HepG2 (cell line): ENCODE measurements at regions not wholly inside any gene's neighbourhood (a gene's known extent, or its start where the extent isn't known, plus 50 kb on each side); places are given as distances from the start of the nearest gene placed in this dataset.
"Not testable (repeated sequence)": the region's sequence is repeated elsewhere in the genome, so short reads cannot be mapped to it uniquely, and the experiment has no call there.

Experiments used
- ATAC-seq: fragments of 200-7000 bp; cut with Tn5 transposase; 3 replicates; pipeline ENCODE4 v1.9.1; 2020; ENCODE audit warnings: mild to moderate bottlenecking, moderate library complexity
- BruUV-seq: library from RNA; stranded (reverse); fragments of 400-500 nt; replicated peaks from 2 replicates; lab custom pipeline; 2021; lab: Mats Ljungman, UMichigan
- CTCF ChIA-PET: fragments of 300-600 bp; formaldehyde crosslinking; extraction: SDS; loops from one replicate; lab custom pipeline; 2021; ENCODE audit warnings: low total read pairs, inconsistent platforms, low intra/inter-chr PET ratio; lab: Yijun Ruan, JAX
- POLR2A ChIA-PET: fragments of 350-600 bp; sonication (Branson Sonifier 250); formaldehyde crosslinking; loops from one replicate; lab custom pipeline; 2020; ENCODE audit warnings: antibody characterized with exemption, inconsistent platforms; lab: Yijun Ruan, JAX
- DNase-seq: peaks from one replicate; pipeline ENCODE4 v3.0.0-alpha.2; 2015; ENCODE audit warnings: low spot score
- FAIRE-seq: peaks from 3 replicates; lab custom pipeline; 2011; peaks lifted over from hg19 to GRCh38; lab: Jason Lieb, UNC
- H2AFZ ChIP-seq: one replicate; pipeline ENCODE4 v1.6.1; 2011; ENCODE audit warnings: low read length, inconsistent platforms
- H3K27ac ChIP-seq: fragments of 300-600 bp; 3 replicates; pipeline ENCODE4 v1.8.0; 2011; ENCODE audit warnings: mixed run types, mild to moderate bottlenecking, mixed read lengths, low read length, inconsistent platforms; ENCODE audit not compliant: insufficient read depth; ENCODE audit errors: extremely low read length
- H3K27me3 ChIP-seq, 2 experiments: fragments of 200-600 bp in 1 of 2; 2 replicates in 1 of 2; 3 replicates in 1 of 2; pipeline versions ENCODE4 v1.6.0 to v1.8.0; 2011; ENCODE audit warnings: low read length in 2 of 2, mild to moderate bottlenecking in 2 of 2, moderate library complexity in 2 of 2, inconsistent platforms in 1 of 2; ENCODE audit not compliant: insufficient read depth in 2 of 2, control insufficient read depth in 1 of 2
- H3K36me3 ChIP-seq, 2 experiments: fragments of 200-600 bp in 1 of 2; replicated peaks in 1 of 2; 2 replicates in 1 of 2; 3 replicates in 1 of 2; pipeline versions ENCODE4 v1.5.1 to v1.8.0; 2011; ENCODE audit warnings: low read length in 2 of 2, inconsistent platforms in 1 of 2; ENCODE audit not compliant: insufficient read depth in 2 of 2, control insufficient read depth in 1 of 2
- H3K4me1 ChIP-seq: 2 replicates; pipeline ENCODE4 v1.5.1; 2012; ENCODE audit warnings: low read length, inconsistent platforms; ENCODE audit not compliant: insufficient read depth
- H3K4me2 ChIP-seq: 2 replicates; pipeline ENCODE4 v1.6.0; 2011; ENCODE audit warnings: low read depth, low read length, inconsistent platforms
- H3K4me3 ChIP-seq, 3 experiments: fragments of 200-600 bp in 1 of 3; sonication (generic), shearing (Covaris generic) in 1 of 3; replicated peaks in 1 of 3; 2 replicates each; pipeline ENCODE4 v1.5.1; 2011 to 2016; ENCODE audit warnings: low read length in 3 of 3, inconsistent platforms in 2 of 3, low read depth in 2 of 3, mild to moderate bottlenecking in 2 of 3, control low read depth in 1 of 3, mixed read lengths in 1 of 3; ENCODE audit not compliant: insufficient read depth in 1 of 3
- H3K79me2 ChIP-seq: one replicate; pipeline ENCODE4 v1.6.1; 2011; ENCODE audit warnings: low read length, inconsistent platforms; ENCODE audit not compliant: insufficient read depth
- H3K9ac ChIP-seq: 2 replicates; pipeline ENCODE4 v1.6.0; 2011; ENCODE audit warnings: mild to moderate bottlenecking, low read depth, low read length, inconsistent platforms; ENCODE audit not compliant: insufficient read depth
- H3K9me3 ChIP-seq: 2 replicates; pipeline ENCODE4 v1.5.1; 2012; ENCODE audit warnings: mild to moderate bottlenecking, low read length
- H4K20me1 ChIP-seq: 2 replicates; pipeline ENCODE4 v1.6.0; 2011; ENCODE audit warnings: inconsistent platforms, mild to moderate bottlenecking, low read length, moderate library complexity; ENCODE audit not compliant: insufficient read depth
- CTCF ChIP-seq: sonication (generic); formaldehyde crosslinking; IDR thresholded peaks from 2 replicates; pipeline ENCODE4 v1.5.0; 2020; ENCODE audit warnings: mild to moderate bottlenecking, missing genetic modification reagents, moderate library complexity
- WGBS: methylation state at CpG from one replicate; pipeline ENCODE4 v1.1.6; 2017; ENCODE audit warnings: low lambda C conversion rate; 5-methylcytosine and 5-hydroxymethylcytosine counted together
- in situ Hi-C: cut with HindIII; loops from 2 replicates; pipeline ENCODE4 v1.10.0; 2017; ENCODE audit warnings: low pct_unique_long_range_greater_than_20kb; ENCODE audit not compliant: extremely low pct_ligation_motif_present
- intact Hi-C: fragments of 100-400 bp; cut with micrococcal nuclease; formaldehyde crosslinking; loops from one replicate; pipeline ENCODE4 v1.10.0; 2022; ENCODE audit not compliant: unreplicated experiment

DNA sequence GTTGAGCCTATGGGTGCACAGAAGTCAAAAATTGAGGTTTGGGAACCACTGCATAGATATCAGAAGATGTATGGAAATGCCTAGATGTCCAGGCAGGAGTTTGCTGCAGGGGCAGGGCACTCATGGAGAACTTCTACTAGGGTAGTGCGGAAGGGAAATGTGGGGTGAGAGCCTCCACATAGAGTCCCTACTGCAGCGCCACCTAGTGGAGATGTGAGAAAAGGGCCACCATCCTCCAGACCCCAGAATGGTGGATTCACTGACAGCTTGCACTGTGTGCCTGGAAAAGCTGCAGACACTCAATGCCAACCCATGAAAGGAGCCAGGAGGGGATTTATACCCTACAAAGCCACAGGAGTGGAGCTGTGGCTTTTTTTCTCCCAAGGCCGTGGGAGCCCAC, 133.7 kb downstream of the DEFB131A start:
- ATAC-seq, BruUV-seq, H2AFZ ChIP-seq, H4K20me1 ChIP-seq, H3K27me3 ChIP-seq, H3K79me2 ChIP-seq, POLR2A ChIA-PET, H3K4me2 ChIP-seq, in situ Hi-C loops, intact Hi-C loops, H3K9ac ChIP-seq, CTCF ChIA-PET, DNase-seq, FAIRE-seq, H3K4me3 ChIP-seq, H3K36me3 ChIP-seq, H3K4me1 ChIP-seq, H3K27ac ChIP-seq, H3K9me3 ChIP-seq: not testable (repeated sequence)
- TF ChIP-seq CTCF (CRISPR knock-in tag) = peak; percentile 18; the same call in 1 of the 2 replicates
- WGBS = 50% methylated on average over 2 of the region's 3 CpGs

GRCh38 chr4:9582880-9583279, 138.7 kb downstream of the DEFB131A start:
- H3K9ac ChIP-seq, H4K20me1 ChIP-seq, ATAC-seq, intact Hi-C loops, POLR2A ChIA-PET, H3K79me2 ChIP-seq, H3K9me3 ChIP-seq, H2AFZ ChIP-seq, H3K4me2 ChIP-seq, H3K27me3 ChIP-seq, DNase-seq, BruUV-seq, H3K36me3 ChIP-seq, in situ Hi-C loops, CTCF ChIA-PET, FAIRE-seq, H3K4me1 ChIP-seq, H3K27ac ChIP-seq, H3K4me3 ChIP-seq: not testable (repeated sequence)
- 0% methylated on average over 5 of the region's 5 CpGs for WGBS
